ENCODE measurements at regions not wholly inside any gene's neighbourhood (a gene's known extent, or its start where the extent isn't known, plus 50 kb on each side); places are given as distances from the start of the nearest gene placed in this dataset.

- no peak for DNase-seq (ENCODE audit: low read depth in 2 of 2)
- no peak for TF ChIP-seq CTCF (IDR thresholded peaks at IDR 0.05; ENCODE audit: low read depth, low read length)
- H3K4me3 ChIP-seq (replicated peaks in 1 of 2; ENCODE audit: low read depth in 2 of 2, low read length in 2 of 2): no peak overlapping the region
Measured at GRCh38 chr9:82706786-82707185, 356.2 kb downstream of the RASEF start.

GRCh38 chr9:82716821-82717220, 346.1 kb downstream of the RASEF start:
- TF ChIP-seq CTCF (IDR thresholded peaks at IDR 0.05; ENCODE audit: low read depth, low read length): no peak
- no peak overlapping the region for H3K4me3 ChIP-seq (replicated peaks in 1 of 2; ENCODE audit: low read depth in 2 of 2, low read length in 2 of 2)
- no peak for DNase-seq (ENCODE audit: low read depth in 2 of 2)

- TF ChIP-seq CTCF (IDR thresholded peaks at IDR 0.05; ENCODE audit: low read depth, low read length): no peak
- DNase-seq (ENCODE audit: low read depth in 2 of 2): no peak
- H3K4me3 ChIP-seq (replicated peaks in 1 of 2; ENCODE audit: low read depth in 2 of 2, low read length in 2 of 2): no peak overlapping the region
Measured at GRCh38 chr9:82720515-82720914, 342.4 kb downstream of the RASEF start.

- TF ChIP-seq CTCF (IDR thresholded peaks at IDR 0.05; ENCODE audit: low read depth, low read length): no peak
- DNase-seq (ENCODE audit: low read depth in 2 of 2): no peak
- H3K4me3 ChIP-seq (replicated peaks in 1 of 2; ENCODE audit: low read depth in 2 of 2, low read length in 2 of 2): no peak overlapping the region
Measured at GRCh38 chr9:82721593-82721992, 341.3 kb downstream of the RASEF start.

GRCh38 chr9:82722051-82722450, 340.9 kb downstream of the RASEF start:
- no peak for DNase-seq (ENCODE audit: low read depth in 2 of 2)
- TF ChIP-seq CTCF (IDR thresholded peaks at IDR 0.05; ENCODE audit: low read depth, low read length): no peak
- no peak overlapping the region for H3K4me3 ChIP-seq (replicated peaks in 1 of 2; ENCODE audit: low read depth in 2 of 2, low read length in 2 of 2)

GRCh38 chr9:82722561-82722960, 340.4 kb downstream of the RASEF start:
- no peak for DNase-seq (ENCODE audit: low read depth in 2 of 2)
- no peak overlapping the region for H3K4me3 ChIP-seq (replicated peaks in 1 of 2; ENCODE audit: low read depth in 2 of 2, low read length in 2 of 2)
- TF ChIP-seq CTCF (IDR thresholded peaks at IDR 0.05; ENCODE audit: low read depth, low read length): no peak

Measured in cardiac fibroblast (primary cell).